ENCODE measurements at regions not wholly inside any gene's neighbourhood (a gene's known extent, or its start where the extent isn't known, plus 50 kb on each side); places are given as distances from the start of the nearest gene placed in this dataset.
"Not testable (repeated sequence)": the region's sequence is repeated elsewhere in the genome, so short reads cannot be mapped to it uniquely, and the experiment has no call there.

DNA sequence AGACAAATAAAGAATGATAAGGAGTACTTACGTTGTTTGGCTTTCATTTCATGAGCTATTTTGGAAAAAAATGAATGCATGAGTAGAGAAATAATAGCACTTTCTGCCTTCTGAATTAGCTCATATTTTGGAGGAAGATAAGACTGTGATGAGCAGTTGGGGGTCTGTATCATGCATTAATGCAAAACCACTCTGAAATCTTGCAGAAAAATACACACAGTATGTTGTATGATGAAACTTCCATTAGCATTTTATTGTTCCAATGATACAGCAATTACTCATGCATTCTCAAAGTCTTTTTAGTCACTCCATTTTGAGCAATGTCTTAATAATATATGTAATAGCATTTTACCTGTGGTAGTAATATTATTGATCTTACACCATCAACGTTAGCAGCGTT, 571.0 kb downstream of the CDH8 start:
- DNase-seq (ENCODE audit: low spot score), result no peak
- in situ Hi-C loops (cut with HindIII; ENCODE audit: low sequenced_read_pairs), result no loop called here

DNA sequence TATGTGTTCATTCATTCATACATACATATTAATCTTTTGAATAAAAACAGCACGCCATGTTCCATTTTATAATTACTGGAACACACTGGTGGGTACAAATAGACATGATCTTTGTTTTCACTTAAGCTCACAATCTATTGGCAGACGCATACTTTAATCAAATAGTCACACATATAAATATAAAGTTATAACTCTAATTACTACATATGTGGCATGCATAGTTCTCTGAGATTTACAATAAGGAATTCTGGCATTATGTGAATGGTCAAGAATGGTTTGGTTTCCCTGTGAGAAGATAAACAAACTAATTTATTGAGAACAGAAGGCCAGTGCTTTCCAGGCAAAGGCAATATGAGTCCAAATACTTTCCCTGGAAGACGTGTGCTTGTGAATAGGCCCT, 576.2 kb downstream of the CDH8 start:
- DNase-seq (ENCODE audit: low spot score), result no peak
- in situ Hi-C loops (cut with HindIII; ENCODE audit: low sequenced_read_pairs), result no loop called here

DNA sequence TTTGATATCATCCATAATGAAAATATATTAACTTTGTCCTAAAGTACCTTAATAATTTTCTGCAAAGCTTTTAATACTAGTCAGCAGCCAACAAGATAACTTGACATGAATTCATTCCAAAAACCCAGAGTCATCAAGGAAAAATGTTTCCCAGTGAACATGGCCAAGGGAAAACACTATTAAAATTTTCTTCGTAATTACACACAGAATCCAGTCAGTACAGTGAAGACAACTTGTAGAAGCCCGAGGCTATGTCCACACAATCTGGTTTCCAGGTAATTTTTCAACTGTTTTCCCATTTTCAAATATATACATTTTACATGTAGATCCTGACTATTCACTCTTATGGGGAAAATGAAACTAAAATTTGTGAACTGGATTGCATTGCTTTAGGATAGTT, 600.9 kb downstream of the CDH8 start:
- DNase-seq (ENCODE audit: low spot score), result no peak
- in situ Hi-C loops (cut with HindIII; ENCODE audit: low sequenced_read_pairs), result no loop called here

DNA sequence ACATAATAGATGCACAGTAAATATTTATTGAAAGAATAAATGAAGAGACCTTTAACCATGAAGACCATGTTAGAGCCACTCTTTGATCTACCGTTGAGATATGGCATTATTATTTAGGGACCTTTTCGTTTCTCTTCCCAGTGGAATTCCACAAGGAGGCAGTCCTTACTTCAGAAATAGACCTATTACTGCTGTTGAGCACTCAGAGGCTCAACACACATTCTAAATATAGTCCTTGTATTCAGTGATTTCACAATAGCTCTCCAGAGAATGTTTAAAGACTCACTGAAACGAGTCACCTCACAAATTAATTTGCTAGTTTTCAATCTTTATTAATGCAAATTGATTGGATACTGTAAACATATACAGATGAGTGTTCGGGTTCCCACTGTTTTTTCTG, 603.8 kb downstream of the CDH8 start:
- DNase-seq (ENCODE audit: low spot score), result no peak
- in situ Hi-C loops (cut with HindIII; ENCODE audit: low sequenced_read_pairs), result no loop called here

GRCh38 chr16:61421111-61421510, 615.1 kb downstream of the CDH8 start:
- in situ Hi-C loops (cut with HindIII; ENCODE audit: low sequenced_read_pairs), result no loop called here
- DNase-seq (ENCODE audit: low spot score), result no peak

GRCh38 chr16:61419791-61420190, 616.4 kb downstream of the CDH8 start:
- in situ Hi-C loops (cut with HindIII; ENCODE audit: low sequenced_read_pairs), result no loop called here
- no peak for DNase-seq (ENCODE audit: low spot score)

DNA sequence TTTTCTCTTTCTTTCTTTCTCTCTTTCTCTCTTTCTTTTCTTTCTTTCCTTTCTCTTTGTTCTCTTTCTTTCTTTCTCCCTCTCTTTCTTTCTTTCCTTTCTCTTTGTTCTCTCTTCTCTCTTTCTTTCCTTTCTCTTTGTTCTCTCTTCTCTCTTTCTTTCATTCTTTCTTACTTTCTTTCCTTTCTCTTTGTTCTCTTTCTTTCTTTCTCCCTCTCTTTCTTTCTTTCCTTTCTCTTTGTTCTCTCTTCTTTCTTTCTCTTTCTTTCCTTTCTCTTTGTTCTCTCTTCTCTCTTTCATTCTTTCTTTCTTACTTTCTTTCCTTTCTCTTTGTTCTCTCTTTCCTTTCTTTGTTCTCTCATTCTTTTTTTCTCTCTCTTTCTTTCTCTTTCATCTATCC, 617.4 kb downstream of the CDH8 start:
- DNase-seq (ENCODE audit: low spot score); in situ Hi-C loops (cut with HindIII; ENCODE audit: low sequenced_read_pairs): not testable (repeated sequence)

DNA sequence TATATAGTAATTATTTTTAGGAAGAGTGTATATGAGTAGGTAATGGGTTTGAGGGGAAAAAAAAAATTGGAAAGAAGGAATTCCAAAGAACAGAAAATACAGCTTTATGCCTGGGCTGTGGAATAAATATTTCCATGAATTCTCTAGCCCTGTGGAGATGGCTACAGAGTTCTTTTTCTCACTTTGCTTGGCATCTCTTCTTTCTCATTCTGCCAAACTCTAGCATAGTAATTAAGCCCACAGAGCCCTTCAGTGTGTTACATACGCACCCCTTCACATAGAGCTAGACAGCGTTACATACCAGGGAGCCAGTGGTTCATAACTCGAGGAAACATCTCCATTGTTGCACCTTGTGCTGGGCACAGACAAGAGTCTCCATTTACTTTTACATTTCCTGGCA, 621.1 kb downstream of the CDH8 start:
- in situ Hi-C loops (cut with HindIII; ENCODE audit: low sequenced_read_pairs), result no loop called here
- DNase-seq (ENCODE audit: low spot score), result no peak

- DNase-seq (ENCODE audit: low spot score), result no peak
- in situ Hi-C loops (cut with HindIII; ENCODE audit: low sequenced_read_pairs), result no loop called here
Observed at GRCh38 chr16:61413021-61413420, 623.2 kb downstream of the CDH8 start.

GRCh38 chr16:61412562-61412961, 623.7 kb downstream of the CDH8 start:
- in situ Hi-C loops (cut with HindIII; ENCODE audit: low sequenced_read_pairs), result no loop called here
- DNase-seq (ENCODE audit: low spot score), result no peak

DNA sequence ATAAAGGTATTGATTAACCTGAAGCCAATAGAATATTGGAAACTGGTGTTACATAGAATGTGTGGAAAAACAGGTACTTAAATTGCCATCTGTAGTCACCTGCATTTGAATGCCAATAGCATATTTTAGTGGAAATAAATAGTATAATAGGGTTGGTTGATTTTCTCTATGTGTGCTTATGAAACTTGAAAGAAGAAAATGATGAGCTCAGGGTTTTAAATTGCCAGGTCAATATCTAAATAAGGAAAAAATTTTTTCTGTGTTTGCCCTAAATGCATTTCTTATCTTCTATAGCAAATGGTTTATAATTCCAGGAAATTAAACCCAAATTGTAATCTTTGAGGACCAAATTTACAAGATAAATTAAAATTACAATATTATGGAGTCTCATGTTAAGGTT, 626.6 kb downstream of the CDH8 start:
- DNase-seq (ENCODE audit: low spot score), result no peak
- in situ Hi-C loops (cut with HindIII; ENCODE audit: low sequenced_read_pairs), result no loop called here

GRCh38 chr16:61403386-61403785, 632.9 kb downstream of the CDH8 start:
- in situ Hi-C loops (cut with HindIII; ENCODE audit: low sequenced_read_pairs), result no loop called here

GRCh38 chr16:61391896-61392295, 644.3 kb downstream of the CDH8 start:
- in situ Hi-C loops (cut with HindIII; ENCODE audit: low sequenced_read_pairs), result no loop called here
- DNase-seq (ENCODE audit: low spot score), result no peak

More at GRCh38 chr16:61403386-61403785, 632.9 kb downstream of the CDH8 start:
- no peak for DNase-seq (ENCODE audit: low spot score)

DNA sequence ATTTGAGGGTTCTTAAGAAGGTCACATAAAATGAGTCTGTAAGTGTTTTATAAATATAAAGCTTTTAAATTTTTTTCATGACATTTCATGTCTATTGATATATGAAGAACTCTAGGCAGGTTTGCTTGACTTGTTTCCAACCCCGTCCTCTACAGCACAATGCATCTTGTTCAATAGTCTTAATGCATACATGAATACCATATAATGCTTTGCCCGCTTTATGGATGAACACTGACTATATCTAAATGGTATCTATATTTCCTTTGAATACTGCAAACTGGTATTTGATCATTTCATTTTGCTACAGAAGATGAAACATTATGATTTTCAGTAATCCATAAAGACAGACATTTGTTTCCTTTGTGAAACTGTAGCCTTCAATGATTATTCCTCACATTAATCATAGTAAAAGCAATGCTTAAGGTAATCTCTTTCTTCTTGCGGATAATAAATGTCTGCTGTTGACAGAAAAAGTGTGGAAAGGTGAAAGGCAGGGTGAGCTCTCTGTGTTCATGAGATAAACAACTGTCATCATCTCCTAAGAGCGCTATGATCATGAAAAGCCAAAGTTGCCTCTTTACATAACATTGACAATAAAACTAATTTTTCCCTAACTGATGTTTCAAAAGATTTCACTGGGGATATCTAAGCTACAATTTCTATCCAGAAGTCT, 645.1 kb downstream of the CDH8 start:
- DNase-seq (ENCODE audit: low spot score), result no peak
- in situ Hi-C loops (cut with HindIII; ENCODE audit: low sequenced_read_pairs), result no loop called here

GRCh38 chr16:61385392-61386071, 650.7 kb downstream of the CDH8 start:
- no peak for DNase-seq (ENCODE audit: low spot score)
- in situ Hi-C loops (cut with HindIII; ENCODE audit: low sequenced_read_pairs), result no loop called here

GRCh38 chr16:61382435-61382834, 653.8 kb downstream of the CDH8 start:
- DNase-seq (ENCODE audit: low spot score), result no peak
- in situ Hi-C loops (cut with HindIII; ENCODE audit: low sequenced_read_pairs), result no loop called here

- no peak for DNase-seq (ENCODE audit: low spot score)
- in situ Hi-C loops (cut with HindIII; ENCODE audit: low sequenced_read_pairs), result no loop called here
Observed at GRCh38 chr16:61379311-61379710, 656.9 kb downstream of the CDH8 start.

GRCh38 chr16:61374071-61374470, 662.2 kb downstream of the CDH8 start:
- no peak for DNase-seq (ENCODE audit: low spot score)
- in situ Hi-C loops (cut with HindIII; ENCODE audit: low sequenced_read_pairs), result no loop called here

DNA sequence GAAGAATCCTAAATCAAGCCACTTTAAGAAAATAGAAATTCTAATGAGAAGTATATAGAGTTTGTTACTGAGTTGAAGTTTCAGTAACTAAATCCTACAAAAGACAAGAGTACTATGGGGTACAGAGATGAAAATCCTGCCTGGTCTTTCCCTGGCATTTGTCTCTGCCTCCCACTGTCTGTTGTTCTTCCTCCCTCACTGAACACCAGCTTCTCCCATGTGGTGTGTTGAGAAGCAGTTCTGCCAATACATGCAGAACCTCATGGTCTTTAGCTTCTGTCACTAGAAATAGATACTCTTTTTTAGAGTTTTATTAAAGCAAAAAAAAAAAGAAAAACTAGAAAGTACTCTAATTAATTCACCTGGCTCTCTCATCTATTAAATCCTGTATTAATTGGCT, 664.4 kb downstream of the CDH8 start:
- in situ Hi-C loops (cut with HindIII; ENCODE audit: low sequenced_read_pairs), result no loop called here
- no peak for DNase-seq (ENCODE audit: low spot score)

GRCh38 chr16:61371388-61371787, 664.9 kb downstream of the CDH8 start:
- in situ Hi-C loops (cut with HindIII; ENCODE audit: low sequenced_read_pairs), result no loop called here
- DNase-seq (ENCODE audit: low spot score), result no peak

- in situ Hi-C loops (cut with HindIII; ENCODE audit: low sequenced_read_pairs), result no loop called here
- DNase-seq (ENCODE audit: low spot score), result no peak
Observed at GRCh38 chr16:61370564-61370963, 665.7 kb downstream of the CDH8 start.
